H9 (cell line): ENCODE measurements at regions not wholly inside any gene's neighbourhood (a gene's known extent, or its start where the extent isn't known, plus 50 kb on each side); places are given as distances from the start of the nearest gene placed in this dataset.

ENCODE experiments used
- DNase-seq: peaks from one replicate; pipeline ENCODE4 v3.0.0-alpha.2; 2017
- H2AFZ ChIP-seq: one replicate; pipeline ENCODE4 v1.6.1; 2013; ENCODE audit warnings: mild to moderate bottlenecking, low read length, control low read depth, moderate library complexity
- H2AK5ac ChIP-seq: 2 replicates; pipeline ENCODE4 v1.6.1; 2013; ENCODE audit warnings: low read length, control low read depth, mixed read lengths; ENCODE audit not compliant: insufficient read length
- H2BK120ac ChIP-seq: one replicate; pipeline ENCODE4 v1.6.1; 2013; ENCODE audit warnings: low read depth, mild to moderate bottlenecking, low read length, control low read depth, inconsistent platforms; ENCODE audit not compliant: poor library complexity, severe bottlenecking
- H2BK12ac ChIP-seq: 2 replicates; pipeline ENCODE4 v1.6.1; 2013; ENCODE audit warnings: low read length, control low read depth, mixed read lengths, low read depth; ENCODE audit not compliant: insufficient read length
- H2BK15ac ChIP-seq: 2 replicates; pipeline ENCODE4 v1.6.1; 2013; ENCODE audit warnings: low read depth, low read length, control low read depth
- H2BK20ac ChIP-seq: one replicate; pipeline ENCODE4 v1.6.1; 2013; ENCODE audit warnings: low read depth, mild to moderate bottlenecking, low read length, control low read depth, inconsistent platforms; ENCODE audit not compliant: poor library complexity, severe bottlenecking
- H2BK5ac ChIP-seq: 2 replicates; pipeline ENCODE4 v1.6.1; 2013; ENCODE audit warnings: low read length, control low read depth, mixed read lengths; ENCODE audit not compliant: insufficient read length
- H3K14ac ChIP-seq: 2 replicates; pipeline ENCODE4 v1.6.1; 2013; ENCODE audit warnings: low read length, control low read depth; ENCODE audit not compliant: insufficient read depth
- H3K18ac ChIP-seq: 2 replicates; pipeline ENCODE4 v1.6.1; 2013; ENCODE audit warnings: low read depth, mild to moderate bottlenecking, mixed read lengths, low read length, control low read depth; ENCODE audit not compliant: insufficient read length
- H3K23ac ChIP-seq: 2 replicates; pipeline ENCODE4 v1.6.1; 2013; ENCODE audit warnings: low read length, control low read depth, mixed read lengths, low read depth; ENCODE audit not compliant: insufficient read length
- H3K23me2 ChIP-seq: 2 replicates; pipeline ENCODE4 v1.6.1; 2013; ENCODE audit warnings: low read depth, mild to moderate bottlenecking, mixed read lengths, low read length, control low read depth; ENCODE audit not compliant: insufficient read length, poor library complexity, severe bottlenecking
- H3K27ac ChIP-seq: 2 replicates; pipeline ENCODE4 v1.5.1; 2013; ENCODE audit warnings: low read length, control low read depth, mixed read lengths, low read depth; ENCODE audit not compliant: insufficient read length
- H3K27me3 ChIP-seq: 2 replicates; pipeline ENCODE4 v1.6.1; 2013; ENCODE audit warnings: low read length, control low read depth, inconsistent platforms; ENCODE audit not compliant: insufficient read depth
- H3K4ac ChIP-seq: 2 replicates; pipeline ENCODE4 v1.6.1; 2013; ENCODE audit warnings: low read depth, mild to moderate bottlenecking, control low read depth, inconsistent platforms, low read length, moderate library complexity
- H3K4me1 ChIP-seq: 2 replicates; pipeline ENCODE4 v1.6.1; 2013; ENCODE audit warnings: low read length, control low read depth, inconsistent platforms; ENCODE audit not compliant: insufficient read depth
- H3K4me2 ChIP-seq: 2 replicates; pipeline ENCODE4 v1.6.1; 2013; ENCODE audit warnings: low read length, control low read depth, mixed read lengths; ENCODE audit not compliant: insufficient read length, insufficient read depth
- H3K56ac ChIP-seq: 2 replicates; pipeline ENCODE4 v1.6.1; 2013; ENCODE audit warnings: low read depth, mild to moderate bottlenecking, mixed read lengths, low read length, control low read depth; ENCODE audit not compliant: insufficient read length
- H3K79me1 ChIP-seq: 2 replicates; pipeline ENCODE4 v1.6.1; 2013; ENCODE audit warnings: low read depth, mild to moderate bottlenecking, moderate library complexity, low read length, control low read depth, inconsistent platforms; ENCODE audit not compliant: insufficient read depth, poor library complexity, severe bottlenecking
- H3K79me2 ChIP-seq: 2 replicates; pipeline ENCODE4 v1.6.1; 2013; ENCODE audit warnings: low read length, control low read depth, inconsistent platforms; ENCODE audit not compliant: insufficient read depth
- H3K9ac ChIP-seq: 2 replicates; pipeline ENCODE4 v1.6.1; 2013; ENCODE audit warnings: low read length, control low read depth, mixed read lengths; ENCODE audit not compliant: insufficient read length; ENCODE audit errors: extremely low read depth
- H3K9me3 ChIP-seq: one replicate; pipeline ENCODE4 v1.6.1; 2013; ENCODE audit warnings: low read depth, low read length, inconsistent platforms; ENCODE audit not compliant: control insufficient read depth
- H3T11ph ChIP-seq: one replicate; pipeline ENCODE4 v1.6.1; 2013; ENCODE audit warnings: mild to moderate bottlenecking, low read length, control low read depth, inconsistent platforms
- H4K20me1 ChIP-seq: one replicate; pipeline ENCODE4 v1.6.1; 2013; ENCODE audit not compliant: control insufficient read depth, insufficient read length, insufficient read depth
- H4K5ac ChIP-seq: 2 replicates; pipeline ENCODE4 v1.6.1; 2013; ENCODE audit warnings: low read depth, mild to moderate bottlenecking, mixed read lengths, low read length, control low read depth; ENCODE audit not compliant: insufficient read length
- H4K8ac ChIP-seq: replicated peaks from 2 replicates; pipeline ENCODE4 v1.6.1; 2013; ENCODE audit warnings: low read length, control low read depth, mixed read lengths, low read depth; ENCODE audit not compliant: insufficient read length
- H4K91ac ChIP-seq: 2 replicates; pipeline ENCODE4 v1.6.1; 2013; ENCODE audit warnings: low read depth, mild to moderate bottlenecking, moderate library complexity, mixed read lengths, low read length, control low read depth; ENCODE audit not compliant: insufficient read length
- H3K27ac Mint-ChIP-seq, 3 experiments: 2 replicates in 2 of 3; 3 replicates in 1 of 3; pipeline ENCODE4 v1.8.0; 2020 to 2021; ENCODE audit warnings: mixed read lengths in 3 of 3, mild to moderate bottlenecking in 1 of 3, moderate library complexity in 1 of 3
- H3K27me3 Mint-ChIP-seq: 2 replicates; pipeline ENCODE4 v1.8.0; 2021; ENCODE audit warnings: low read depth, mild to moderate bottlenecking, moderate library complexity, mixed read lengths
- H3K36me3 Mint-ChIP-seq, 3 experiments: 2 replicates in 2 of 3; 3 replicates in 1 of 3; pipeline ENCODE4 v1.8.0; 2020 to 2021; ENCODE audit warnings: low read depth in 3 of 3, mixed read lengths in 3 of 3; ENCODE audit not compliant: insufficient read depth in 1 of 3
- H3K4me1 Mint-ChIP-seq, 2 experiments: 2 replicates each; pipeline ENCODE4 v1.8.0; 2020; ENCODE audit warnings: mixed read lengths in 2 of 2
- H3K4me3 Mint-ChIP-seq, 2 experiments: 2 replicates in 1 of 2; 3 replicates in 1 of 2; pipeline ENCODE4 v1.8.0; 2020 to 2021; ENCODE audit warnings: mild to moderate bottlenecking in 2 of 2, mixed read lengths in 2 of 2, moderate library complexity in 1 of 2
- H3K9me3 Mint-ChIP-seq, 2 experiments: 2 replicates in 1 of 2; 3 replicates in 1 of 2; pipeline ENCODE4 v1.8.0; 2020; ENCODE audit warnings: mild to moderate bottlenecking in 2 of 2, mixed read lengths in 2 of 2, moderate library complexity in 1 of 2
- CTCF ChIP-seq: fragments of 200-600 bp; sonication (generic); conservative IDR thresholded peaks from 3 replicates; pipeline ENCODE4 v1.8.0; 2021; ENCODE audit warnings: antibody characterized with exemption, mild to moderate bottlenecking
- WGBS: extraction: QIAGEN DNeasy Blood & Tissue Kit; methylation state at CpG from one replicate; pipeline ENCODE4 v1.1.7; 2013; ENCODE audit warnings: missing lambda C conversion rate, low lambda C conversion rate, mixed read lengths; ENCODE audit not compliant: insufficient read length; ENCODE audit errors: extremely low coverage; 5-methylcytosine and 5-hydroxymethylcytosine counted together

DNA sequence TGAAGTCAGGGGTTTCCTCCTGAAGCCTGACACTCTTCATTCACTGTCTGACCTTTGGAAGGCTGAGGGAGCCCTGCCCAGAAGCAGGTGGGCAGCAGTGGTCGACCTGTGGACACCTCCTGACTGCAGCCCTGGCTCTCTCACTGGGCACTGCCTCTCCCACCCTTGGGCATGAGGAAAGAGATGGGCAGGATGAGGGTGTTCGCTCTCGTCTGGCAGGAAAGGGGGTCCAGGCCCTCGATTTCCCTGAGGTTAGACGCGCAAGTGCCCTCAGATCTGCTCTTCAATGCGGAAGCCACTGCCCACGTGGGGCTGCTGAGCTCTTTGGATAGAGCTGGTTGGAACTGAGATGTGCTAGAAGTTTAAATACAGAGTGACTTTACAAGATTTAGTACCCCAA lies 171.9 kb downstream of the AHSP start:
- Histone ChIP-seq H3K56ac (no peak overlapping the region), H4K8ac (no peak overlapping the region), H3K23me2 (peaks cover 4% of the 10 kb centered on the region), H3K9ac (no peak overlapping the region), H3K79me2 (peaks cover 6% of the 10 kb centered on the region; the same call in 1 of the 2 replicates), H3K27me3 (no peaks in the 10 kb centered on the region), H2AK5ac (no peak overlapping the region), H3K23ac (no peak overlapping the region), H3K18ac (no peak overlapping the region), H3K4me1 (no peaks in the 10 kb centered on the region), H2AFZ (no peak overlapping the region), H2BK20ac (no peak overlapping the region), H3K27ac (no peak overlapping the region), H2BK12ac (no peak overlapping the region), H4K20me1 (no peaks in the 10 kb centered on the region), H3T11ph (no peak overlapping the region), H2BK120ac (no peak overlapping the region), H2BK5ac (no peak overlapping the region), H4K91ac (no peak overlapping the region), H3K14ac (no peak overlapping the region), H3K79me1 (peaks cover 3% of the 10 kb centered on the region), H4K5ac (no peak overlapping the region), H3K4me2 (no peak overlapping the region), H2BK15ac (no peak overlapping the region), H3K4ac (no peak overlapping the region), H3K9me3 (no peaks in the 10 kb centered on the region)
- Mint-ChIP-seq H3K27me3 (peaks cover 4% of the 10 kb centered on the region), H3K36me3 (peaks cover 17 to 23% (median 19%) of the 10 kb centered on the region in 3 experiments), H3K9me3 (no peaks in the 10 kb centered on the region; a peak in 1 of 5 replicates), H3K4me3 (no peak overlapping the region), H3K4me1 (peaks cover 9% of the 10 kb centered on the region in 2 experiments), H3K27ac (no peak overlapping the region)
- no peak for DNase-seq
- no peak for TF ChIP-seq CTCF
- WGBS: no CpG with 5 or more reads among the region's 8 CpGs
